HepG2 (cell line): ENCODE measurements at regions not wholly inside any gene's neighbourhood (a gene's known extent, or its start where the extent isn't known, plus 50 kb on each side); places are given as distances from the start of the nearest gene placed in this dataset.

Experiments
- ATAC-seq: fragments of 200-7000 bp; cut with Tn5 transposase; 3 replicates; pipeline ENCODE4 v1.9.1; 2020; ENCODE audit warnings: mild to moderate bottlenecking, moderate library complexity
- BruUV-seq: library from RNA; stranded (reverse); fragments of 400-500 nt; replicated peaks from 2 replicates; lab custom pipeline; 2021; lab: Mats Ljungman, UMichigan
- CTCF ChIA-PET: fragments of 300-600 bp; formaldehyde crosslinking; extraction: SDS; loops from one replicate; lab custom pipeline; 2021; ENCODE audit warnings: low total read pairs, inconsistent platforms, low intra/inter-chr PET ratio; lab: Yijun Ruan, JAX
- POLR2A ChIA-PET: fragments of 350-600 bp; sonication (Branson Sonifier 250); formaldehyde crosslinking; loops from one replicate; lab custom pipeline; 2020; ENCODE audit warnings: antibody characterized with exemption, inconsistent platforms; lab: Yijun Ruan, JAX
- DNase-seq: peaks from one replicate; pipeline ENCODE4 v3.0.0-alpha.2; 2015; ENCODE audit warnings: low spot score
- FAIRE-seq: peaks from 3 replicates; lab custom pipeline; 2011; peaks lifted over from hg19 to GRCh38; lab: Jason Lieb, UNC
- H2AFZ ChIP-seq: one replicate; pipeline ENCODE4 v1.6.1; 2011; ENCODE audit warnings: low read length, inconsistent platforms
- H3K27ac ChIP-seq: fragments of 300-600 bp; 3 replicates; pipeline ENCODE4 v1.8.0; 2011; ENCODE audit warnings: mixed run types, mild to moderate bottlenecking, mixed read lengths, low read length, inconsistent platforms; ENCODE audit not compliant: insufficient read depth; ENCODE audit errors: extremely low read length
- H3K27me3 ChIP-seq, 2 experiments: fragments of 200-600 bp in 1 of 2; 2 replicates in 1 of 2; 3 replicates in 1 of 2; pipeline versions ENCODE4 v1.6.0 to v1.8.0; 2011; ENCODE audit warnings: low read length in 2 of 2, mild to moderate bottlenecking in 2 of 2, moderate library complexity in 2 of 2, inconsistent platforms in 1 of 2; ENCODE audit not compliant: insufficient read depth in 2 of 2, control insufficient read depth in 1 of 2
- H3K36me3 ChIP-seq, 2 experiments: fragments of 200-600 bp in 1 of 2; replicated peaks in 1 of 2; 2 replicates in 1 of 2; 3 replicates in 1 of 2; pipeline versions ENCODE4 v1.5.1 to v1.8.0; 2011; ENCODE audit warnings: low read length in 2 of 2, inconsistent platforms in 1 of 2; ENCODE audit not compliant: insufficient read depth in 2 of 2, control insufficient read depth in 1 of 2
- H3K4me1 ChIP-seq: 2 replicates; pipeline ENCODE4 v1.5.1; 2012; ENCODE audit warnings: low read length, inconsistent platforms; ENCODE audit not compliant: insufficient read depth
- H3K4me2 ChIP-seq: 2 replicates; pipeline ENCODE4 v1.6.0; 2011; ENCODE audit warnings: low read depth, low read length, inconsistent platforms
- H3K4me3 ChIP-seq, 3 experiments: fragments of 200-600 bp in 1 of 3; sonication (generic), shearing (Covaris generic) in 1 of 3; replicated peaks in 1 of 3; 2 replicates each; pipeline ENCODE4 v1.5.1; 2011 to 2016; ENCODE audit warnings: low read length in 3 of 3, inconsistent platforms in 2 of 3, low read depth in 2 of 3, mild to moderate bottlenecking in 2 of 3, control low read depth in 1 of 3, mixed read lengths in 1 of 3; ENCODE audit not compliant: insufficient read depth in 1 of 3
- H3K79me2 ChIP-seq: one replicate; pipeline ENCODE4 v1.6.1; 2011; ENCODE audit warnings: low read length, inconsistent platforms; ENCODE audit not compliant: insufficient read depth
- H3K9ac ChIP-seq: 2 replicates; pipeline ENCODE4 v1.6.0; 2011; ENCODE audit warnings: mild to moderate bottlenecking, low read depth, low read length, inconsistent platforms; ENCODE audit not compliant: insufficient read depth
- H3K9me3 ChIP-seq: 2 replicates; pipeline ENCODE4 v1.5.1; 2012; ENCODE audit warnings: mild to moderate bottlenecking, low read length
- H4K20me1 ChIP-seq: 2 replicates; pipeline ENCODE4 v1.6.0; 2011; ENCODE audit warnings: inconsistent platforms, mild to moderate bottlenecking, low read length, moderate library complexity; ENCODE audit not compliant: insufficient read depth
- CHD2 ChIP-seq: IDR thresholded peaks from 2 replicates; pipeline ENCODE4 v1.6.1; 2011; ENCODE audit warnings: low read depth, low read length, improper control_type of control experiment
- CSRNP1 ChIP-seq: sonication (generic); formaldehyde crosslinking; IDR thresholded peaks from 2 replicates; pipeline ENCODE4 v1.8.1; 2023; ENCODE audit warnings: mild to moderate bottlenecking, missing genetic modification reagents
- IRF2 ChIP-seq: IDR thresholded peaks from 2 replicates; pipeline ENCODE4 v1.6.1; 2018; ENCODE audit warnings: missing genetic modification reagents, missing compliant biosample characterization
- MAF1 ChIP-seq: sonication (generic); formaldehyde crosslinking; IDR thresholded peaks from 2 replicates; pipeline ENCODE4 v1.5.0; 2020; ENCODE audit warnings: missing genetic modification reagents, borderline replicate concordance
- MAX ChIP-seq: IDR thresholded peaks from 2 replicates; pipeline ENCODE4 v1.6.1; 2012; ENCODE audit warnings: inconsistent platforms
- REL ChIP-seq: sonication (generic); formaldehyde crosslinking; conservative IDR thresholded peaks from 2 replicates; pipeline ENCODE4 v1.8.0; 2022; ENCODE audit warnings: mild to moderate bottlenecking, missing genetic modification reagents, moderate library complexity
- SYNCRIP ChIP-seq: fragments of 200-400 bp; formaldehyde crosslinking; IDR thresholded peaks from 2 replicates; pipeline ENCODE4 v1.6.1; 2018; ENCODE audit warnings: mild to moderate bottlenecking, low read depth, low read length; ENCODE audit not compliant: insufficient read depth
- THRA ChIP-seq: sonication (generic); formaldehyde crosslinking; IDR thresholded peaks from 2 replicates; pipeline ENCODE4 v1.4.0; 2020; ENCODE audit warnings: missing genetic modification reagents, borderline replicate concordance
- TRAFD1 ChIP-seq: sonication (generic); formaldehyde crosslinking; IDR thresholded peaks from 2 replicates; pipeline ENCODE4 v1.5.1; 2020; ENCODE audit warnings: missing genetic modification reagents, mild to moderate bottlenecking, borderline replicate concordance
- YEATS4 ChIP-seq: sonication (generic); formaldehyde crosslinking; IDR thresholded peaks from 2 replicates; pipeline ENCODE4 v1.4.0; 2020; ENCODE audit warnings: missing genetic modification reagents, borderline replicate concordance
- ZFX ChIP-seq: sonication (generic); formaldehyde crosslinking; IDR thresholded peaks from 2 replicates; pipeline ENCODE4 v1.4.0; 2020; ENCODE audit warnings: mild to moderate bottlenecking, low read depth, missing genetic modification reagents, moderate library complexity
- ZNF557 ChIP-seq: sonication (generic); formaldehyde crosslinking; IDR thresholded peaks from 2 replicates; pipeline ENCODE4 v1.4.0; 2020; ENCODE audit warnings: missing genetic modification reagents
- ZNF614 ChIP-seq: IDR thresholded peaks from 2 replicates; pipeline ENCODE4 v1.6.1; 2018; ENCODE audit warnings: missing biosample characterization, missing genetic modification reagents, inconsistent platforms, borderline replicate concordance
- ZSCAN22 ChIP-seq: sonication (generic); formaldehyde crosslinking; IDR thresholded peaks from 2 replicates; pipeline ENCODE4 v1.4.0; 2020; ENCODE audit warnings: mild to moderate bottlenecking, missing genetic modification reagents
- ZXDC ChIP-seq: sonication (generic); formaldehyde crosslinking; IDR thresholded peaks from 2 replicates; pipeline ENCODE4 v1.5.0; 2020; ENCODE audit warnings: mild to moderate bottlenecking, missing genetic modification reagents
- WGBS: methylation state at CpG from one replicate; pipeline ENCODE4 v1.1.6; 2017; ENCODE audit warnings: low lambda C conversion rate; 5-methylcytosine and 5-hydroxymethylcytosine counted together
- in situ Hi-C: cut with HindIII; loops from 2 replicates; pipeline ENCODE4 v1.10.0; 2017; ENCODE audit warnings: low pct_unique_long_range_greater_than_20kb; ENCODE audit not compliant: extremely low pct_ligation_motif_present
- intact Hi-C: fragments of 100-400 bp; cut with micrococcal nuclease; formaldehyde crosslinking; loops from one replicate; pipeline ENCODE4 v1.10.0; 2022; ENCODE audit not compliant: unreplicated experiment

GRCh38 chr13:79655509-79655908 lies 174.6 kb downstream of the NDFIP2 start:
- Histone ChIP-seq H3K4me2 (no peak overlapping the region), H3K9me3 (no peaks in the 10 kb centered on the region), H3K4me1 (no peaks in the 10 kb centered on the region), H2AFZ (no peak overlapping the region), H3K4me3 (no peak overlapping the region), H3K27me3 (no peaks in the 10 kb centered on the region), H4K20me1 (no peaks in the 10 kb centered on the region), H3K9ac (no peak overlapping the region), H3K27ac (no peak overlapping the region), H3K36me3 (no peaks in the 10 kb centered on the region), H3K79me2 (no peaks in the 10 kb centered on the region)
- CTCF ChIA-PET = no interaction called here
- no peak for ATAC-seq
- 73% methylated on average over 2 of the region's 2 CpGs for WGBS
- TF ChIP-seq CHD2 (no peak), MAX (no peak), REL (CRISPR knock-in tag) (no peak), CSRNP1 (CRISPR knock-in tag) (no peak), ZFX (CRISPR knock-in tag) (no peak), SYNCRIP (no peak), MAF1 (CRISPR knock-in tag) (no peak), TRAFD1 (CRISPR knock-in tag) (no peak), YEATS4 (CRISPR knock-in tag) (no peak), THRA (no peak), ZNF557 (CRISPR knock-in tag) (no peak), ZSCAN22 (CRISPR knock-in tag) (no peak), IRF2 (CRISPR knock-in tag) (no peak), ZXDC (CRISPR knock-in tag) (no peak), ZNF614 (CRISPR knock-in tag) (no peak)
- FAIRE-seq = no peak
- intact Hi-C loops = no loop called here
- BruUV-seq = no TSS peak
- POLR2A ChIA-PET = no interaction called here
- no peak for DNase-seq
- in situ Hi-C loops = no loop called here
